GM18498 (cell line): ENCODE measurements at regions not wholly inside any gene's neighbourhood (a gene's known extent, or its start where the extent isn't known, plus 50 kb on each side); places are given as distances from the start of the nearest gene placed in this dataset.

ENCODE experiments used
- ATAC-seq: cut with Tn5 transposase; IDR thresholded peaks from one replicate; pipeline ENCODE4 v1.9.1; 2021; ENCODE audit warnings: mild to moderate bottlenecking, moderate library complexity; ENCODE audit not compliant: unreplicated experiment

DNA sequence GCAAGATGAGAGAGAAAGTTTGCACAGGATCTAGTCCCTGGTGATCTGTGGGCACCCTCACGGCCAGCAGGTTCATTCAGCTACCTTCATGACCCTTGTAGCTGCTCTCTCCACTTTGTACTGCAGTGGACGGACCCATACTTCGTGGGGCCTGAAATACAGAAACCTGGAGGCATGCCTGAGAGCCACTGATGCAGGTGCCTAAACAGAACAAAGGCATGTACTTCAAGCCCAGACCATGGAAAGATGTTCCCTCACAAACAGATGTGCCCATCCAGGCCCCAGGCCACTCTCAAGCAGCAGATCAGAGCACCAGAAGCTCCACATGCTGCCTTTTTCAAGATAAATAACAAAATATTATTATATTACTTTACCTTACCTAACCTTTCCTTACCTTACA lies 1629.0 kb downstream of the ARAP2 start:
- ATAC-seq: no peak

DNA sequence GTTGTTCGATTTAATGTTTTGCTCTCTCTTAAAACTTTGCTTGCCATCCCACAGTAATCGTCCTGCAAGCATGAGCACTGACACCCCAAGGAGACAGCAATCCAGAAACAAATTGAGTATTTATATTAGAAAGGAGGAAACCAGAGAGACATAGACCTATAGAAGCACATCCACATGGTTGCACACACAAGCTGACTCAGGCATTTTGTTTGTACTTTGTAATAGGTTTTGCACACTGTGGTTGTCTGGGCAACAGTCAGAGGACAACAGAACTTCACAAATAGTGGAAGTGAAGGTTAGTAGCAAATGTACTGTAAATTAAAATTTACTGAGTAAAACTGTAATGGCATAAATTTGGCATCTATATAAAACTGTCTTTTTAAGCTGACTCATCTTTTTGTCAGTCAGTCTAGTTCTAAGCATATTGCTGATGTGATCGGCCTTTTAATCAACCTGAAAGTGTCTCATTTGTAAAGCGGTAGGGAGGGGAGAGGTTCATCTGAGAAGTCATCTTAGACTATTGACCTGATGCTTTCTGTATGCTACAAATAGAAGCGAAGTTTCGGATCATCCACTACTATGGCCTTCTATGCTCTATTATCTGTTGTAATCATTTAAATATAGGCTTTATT lies 1624.7 kb downstream of the ARAP2 start:
- no peak for ATAC-seq

DNA sequence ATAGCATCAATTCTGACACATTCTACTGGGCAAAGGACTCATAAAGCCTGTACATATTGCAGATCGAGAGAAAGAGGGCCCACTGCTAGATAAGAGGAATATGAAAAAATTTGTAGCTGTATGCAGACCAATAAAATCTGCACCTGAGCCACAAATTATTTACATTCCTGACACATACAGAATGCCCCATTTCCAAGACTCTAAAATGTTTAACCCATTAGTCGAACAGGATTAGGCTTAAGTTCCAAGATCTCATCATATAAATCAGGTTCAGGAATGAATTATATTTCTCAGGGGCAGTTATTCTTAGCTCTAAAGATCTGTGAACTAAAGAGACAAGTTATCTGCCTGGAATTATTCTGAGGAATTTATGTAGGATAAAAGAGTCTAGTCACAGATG lies 1615.8 kb downstream of the ARAP2 start:
- ATAC-seq: no peak

DNA sequence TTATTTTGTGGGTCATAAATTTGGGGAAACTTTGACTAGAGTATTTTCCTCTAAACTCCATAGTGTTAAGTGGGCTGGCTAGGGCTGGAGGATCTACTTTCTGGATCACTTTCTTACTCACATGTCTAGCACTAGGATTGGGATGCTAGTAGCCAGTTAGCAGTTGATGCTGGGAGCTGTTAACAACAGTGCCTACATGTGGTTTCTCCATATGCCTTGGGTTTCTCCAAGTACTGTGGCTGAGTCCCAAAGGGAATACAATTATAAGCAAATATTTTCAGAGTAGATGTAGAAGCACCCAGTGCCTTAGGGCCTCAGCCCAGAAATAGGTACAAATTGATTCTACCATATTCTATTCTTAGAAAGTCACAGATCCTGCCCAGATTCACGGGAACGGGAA lies 1614.9 kb downstream of the ARAP2 start:
- no peak for ATAC-seq

DNA sequence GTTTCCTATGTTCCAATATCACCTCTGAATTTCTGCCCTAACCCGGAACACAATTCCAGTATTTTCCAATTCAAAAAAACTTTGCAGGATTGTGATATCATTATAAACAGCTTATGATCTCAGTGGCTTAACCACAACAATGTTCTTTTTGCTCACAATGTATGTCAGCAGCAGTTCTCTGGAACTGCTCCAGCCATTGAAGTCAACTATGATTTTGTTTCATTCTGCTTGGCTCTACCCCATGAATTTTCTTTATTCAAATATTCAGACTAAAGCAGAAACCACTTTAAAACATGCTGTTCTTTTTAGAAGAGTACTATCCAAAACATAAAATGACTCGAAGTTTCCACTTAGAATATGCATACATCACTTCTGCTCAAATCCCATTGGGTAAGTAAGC lies 1611.1 kb downstream of the ARAP2 start:
- no peak for ATAC-seq

DNA sequence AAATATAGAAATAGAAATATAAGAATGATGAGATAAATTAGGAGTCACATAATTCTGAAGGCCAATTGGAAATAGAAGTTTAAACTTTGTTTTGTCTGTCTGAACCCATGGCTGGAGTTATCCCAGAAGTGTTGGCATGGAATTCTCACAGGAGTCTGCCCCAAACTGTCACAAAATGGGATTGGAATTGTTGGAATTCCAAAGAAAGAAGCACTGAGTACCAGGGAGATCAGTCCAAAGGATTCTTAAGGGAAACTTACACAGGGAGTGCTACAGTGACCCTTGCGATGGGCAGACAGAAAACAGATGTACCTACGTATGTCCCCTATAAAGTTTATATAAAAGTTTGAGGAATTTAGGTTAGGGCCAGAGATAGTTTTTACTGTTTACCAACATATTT lies 1607.7 kb downstream of the ARAP2 start:
- no peak for ATAC-seq

DNA sequence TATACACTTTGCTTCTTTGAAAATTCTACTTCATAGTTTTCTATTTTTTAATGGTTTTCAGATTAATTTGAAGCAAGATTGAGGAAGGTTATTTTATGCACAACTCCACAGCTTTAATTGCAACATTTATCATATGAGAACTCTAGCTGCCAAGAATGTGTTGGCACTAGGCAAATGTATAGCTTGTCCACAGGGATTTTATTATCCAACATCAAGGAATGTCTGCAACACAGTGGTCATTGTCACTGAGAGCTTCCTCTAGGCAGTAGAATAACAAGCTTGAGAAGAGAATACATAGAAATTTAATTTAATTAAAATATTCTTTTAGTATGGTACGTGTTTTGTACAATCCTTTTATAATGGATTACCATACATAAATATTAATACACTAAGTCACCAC lies 1600.8 kb downstream of the ARAP2 start:
- no peak for ATAC-seq

GRCh38 chr4:34644579-34645115 lies 1599.7 kb downstream of the ARAP2 start:
- no peak for ATAC-seq

- ATAC-seq: no peak
These were observed 1594.6 kb downstream of the ARAP2 start for GRCh38 chr4:34649716-34650115.

- ATAC-seq: no peak
These were observed 1580.3 kb downstream of the ARAP2 start for GRCh38 chr4:34664051-34664450.

DNA sequence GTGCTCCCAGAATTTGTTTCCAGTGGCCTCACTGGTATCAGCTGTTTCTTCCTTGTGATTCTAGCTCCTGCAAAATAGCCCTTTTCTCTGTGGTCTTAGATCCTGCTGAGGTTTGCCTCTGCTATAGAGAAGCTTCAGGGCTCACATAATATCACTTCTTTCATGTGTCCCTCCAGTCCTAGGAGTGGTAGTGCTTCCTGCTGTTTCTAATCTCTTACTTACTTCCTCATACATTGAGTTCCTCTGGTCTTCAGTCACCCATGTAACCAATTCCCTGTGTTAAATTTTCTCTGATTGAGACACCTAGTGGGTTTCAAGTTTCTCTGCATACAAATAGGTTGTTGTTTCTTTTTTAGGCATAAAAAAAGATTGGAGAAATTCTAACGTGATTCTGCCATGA lies 1567.9 kb downstream of the ARAP2 start:
- ATAC-seq: no peak

- ATAC-seq: no peak
These were observed 1565.9 kb downstream of the ARAP2 start for GRCh38 chr4:34678431-34678830.

DNA sequence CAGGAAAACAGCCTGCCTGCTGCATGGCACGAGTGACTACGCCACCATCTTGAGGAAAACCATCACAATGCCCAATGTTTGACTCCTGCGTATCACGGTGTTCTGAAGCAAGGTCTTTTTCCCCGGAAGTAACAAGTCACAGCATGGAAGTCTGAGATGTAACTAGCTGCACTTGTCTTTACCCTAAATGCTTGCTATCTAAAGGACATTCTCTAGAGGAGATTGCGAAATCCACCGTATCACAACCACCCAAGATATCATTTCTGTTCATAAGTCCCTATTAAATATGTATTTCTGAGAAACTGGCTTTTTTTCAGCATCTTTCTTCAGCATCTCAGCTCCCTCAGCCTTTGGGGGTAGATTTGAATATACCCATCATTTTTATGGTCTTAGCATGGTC lies 1565.1 kb downstream of the ARAP2 start:
- no peak for ATAC-seq

- no peak for ATAC-seq
These were observed 1534.8 kb downstream of the ARAP2 start for GRCh38 chr4:34709564-34709963.

- ATAC-seq: no peak
These were observed 1525.6 kb downstream of the ARAP2 start for GRCh38 chr4:34718576-34719245.

- no peak for ATAC-seq
These were observed 1523.7 kb downstream of the ARAP2 start for GRCh38 chr4:34720571-34720970.

DNA sequence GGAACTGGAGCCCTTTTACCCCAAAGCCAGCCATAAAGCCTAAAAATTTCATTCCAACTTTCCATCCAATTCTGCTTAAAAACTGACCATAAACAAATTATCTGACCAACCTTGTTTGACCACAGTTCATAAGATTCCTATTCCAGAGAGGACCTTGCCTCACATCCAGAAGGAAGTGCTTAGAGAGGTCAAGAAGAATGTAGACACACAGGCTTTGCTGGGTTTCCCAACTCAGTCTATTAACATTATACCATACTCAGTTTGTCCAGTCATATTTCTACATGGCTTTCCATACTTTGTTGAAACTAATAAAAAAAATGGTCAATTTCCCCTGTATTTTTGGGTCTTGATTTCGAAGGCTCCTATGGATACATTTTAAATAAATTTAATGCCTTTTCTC lies 1522.5 kb downstream of the ARAP2 start:
- no peak for ATAC-seq

DNA sequence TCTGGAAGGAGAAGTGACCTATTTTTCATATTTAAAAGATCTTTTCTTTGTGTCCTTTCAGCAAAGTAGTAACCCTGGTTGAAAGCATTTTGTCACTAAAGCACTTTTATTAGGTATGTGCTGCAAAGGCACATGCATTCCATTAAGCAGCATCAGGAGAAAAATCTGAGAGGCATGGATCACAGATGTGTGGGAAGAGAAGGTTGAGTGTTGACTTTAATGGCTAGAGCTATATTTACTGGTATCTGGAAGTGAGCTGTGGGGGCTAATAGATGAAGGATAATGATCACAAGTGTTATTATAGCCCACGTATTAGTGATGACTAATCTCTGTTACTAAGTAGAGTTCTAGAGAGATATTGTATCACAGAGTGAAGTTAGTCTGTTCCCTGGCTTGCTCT lies 1520.7 kb downstream of the ARAP2 start:
- ATAC-seq: no peak

GRCh38 chr4:34724491-34724890 lies 1519.8 kb downstream of the ARAP2 start:
- ATAC-seq: no peak

DNA sequence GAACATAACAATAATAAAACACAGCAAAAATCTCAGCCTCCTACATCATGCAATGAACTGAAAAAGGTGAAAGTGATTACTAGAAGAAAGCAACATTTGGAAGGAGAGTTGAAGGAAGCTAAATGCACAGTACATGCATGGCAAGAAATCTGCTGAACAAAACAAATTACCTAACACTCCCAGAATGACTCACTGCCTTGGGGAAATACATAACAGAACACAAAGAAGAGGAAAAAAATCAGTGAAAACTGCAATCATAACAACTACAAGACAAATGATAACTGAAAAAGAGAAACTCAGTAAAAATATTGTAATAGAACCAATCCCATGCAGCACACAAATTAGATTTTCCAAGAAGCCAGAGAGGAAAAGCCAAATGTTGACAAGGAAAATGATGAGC lies 1513.2 kb downstream of the ARAP2 start:
- no peak for ATAC-seq

- ATAC-seq: no peak
These were observed 1512.0 kb downstream of the ARAP2 start for GRCh38 chr4:34732176-34732950.
